ENCODE measurements at regions not wholly inside any gene's neighbourhood (a gene's known extent, or its start where the extent isn't known, plus 50 kb on each side); places are given as distances from the start of the nearest gene placed in this dataset.

GRCh38 chr12:90075685-90076084 is 367.0 kb upstream of the ATP2B1 start:
- no peak overlapping the region for H3K4me3 ChIP-seq
- no peak for TF ChIP-seq CTCF (IDR thresholded peaks at IDR 0.05)
- no peak for TF ChIP-seq POLR2A (IDR thresholded peaks at IDR 0.05)
- no peaks in the 10 kb centered on the region for H3K4me1 ChIP-seq
- peaks cover 0 to 4% (median 0%) of the 10 kb centered on the region in 9 donors for H3K27me3 ChIP-seq
- DNase-seq (no peak), ATAC-seq (no peak)
- intact Hi-C loops (cut with DNase I) = no loop called here
- H3K9me3 ChIP-seq = no peaks in the 10 kb centered on the region
- H3K36me3 ChIP-seq = no peaks in the 10 kb centered on the region
- H3K27ac ChIP-seq = no peak overlapping the region

- no peak overlapping the region for H3K27ac ChIP-seq
- no peaks in the 10 kb centered on the region for H3K4me1 ChIP-seq
- 92 to 95% (median 93%) methylated on average over 2 of the region's 2 CpGs for WGBS, 4 donors
- ATAC-seq (no peak), DNase-seq (no peak)
- no peaks in the 10 kb centered on the region for H3K9me3 ChIP-seq
- no peak overlapping the region for H3K4me3 ChIP-seq
- intact Hi-C loops (cut with DNase I) = no loop called here
- no peak for TF ChIP-seq POLR2A (IDR thresholded peaks at IDR 0.05)
- TF ChIP-seq CTCF (IDR thresholded peaks at IDR 0.05) = no peak
- H3K27me3 ChIP-seq = peaks cover 0 to 4% (median 0%) of the 10 kb centered on the region in 9 donors
- no peaks in the 10 kb centered on the region for H3K36me3 ChIP-seq
These were observed 365.4 kb upstream of the ATP2B1 start for GRCh38 chr12:90074086-90074485.

GRCh38 chr12:90071996-90072395 is 363.4 kb upstream of the ATP2B1 start:
- 85 to 88% (median 86%) methylated on average over 8 of the region's 8 CpGs for WGBS, 4 donors
- Histone ChIP-seq H3K27me3 (peaks cover 0 to 4% (median 0%) of the 10 kb centered on the region in 9 donors), H3K27ac (no peak overlapping the region), H3K36me3 (no peaks in the 10 kb centered on the region), H3K9me3 (no peaks in the 10 kb centered on the region), H3K4me1 (no peaks in the 10 kb centered on the region), H3K4me3 (no peak overlapping the region)
- no peak for ATAC-seq
- TF ChIP-seq POLR2A (IDR thresholded peaks at IDR 0.05) (no peak), CTCF (IDR thresholded peaks at IDR 0.05) (no peak)
- DNase-seq = no peak
- intact Hi-C loops (cut with DNase I) = no loop called here

GRCh38 chr12:90069711-90070110 is 361.1 kb upstream of the ATP2B1 start:
- no peak for TF ChIP-seq CTCF (IDR thresholded peaks at IDR 0.05)
- TF ChIP-seq POLR2A (IDR thresholded peaks at IDR 0.05) = no peak
- Histone ChIP-seq H3K4me3 (no peak overlapping the region), H3K9me3 (no peaks in the 10 kb centered on the region), H3K27ac (no peak overlapping the region), H3K4me1 (peaks cover 0 to 13% (median 6%) of the 10 kb centered on the region in 12 donors), H3K36me3 (no peaks in the 10 kb centered on the region), H3K27me3 (no peaks in the 10 kb centered on the region)
- intact Hi-C loops (cut with DNase I) = no loop called here
- DNase-seq (no peak), ATAC-seq (no peak)
- WGBS, 4 donors = 96 to 99% (median 98%) methylated on average over 2 of the region's 2 CpGs

Measured in heart left ventricle (tissue), 16 donors.